Chondrocyte (in vitro differentiated cells): ENCODE measurements at regions not wholly inside any gene's neighbourhood (a gene's known extent, or its start where the extent isn't known, plus 50 kb on each side); places are given as distances from the start of the nearest gene placed in this dataset.

Experiments used
- DNase-seq: peaks from one replicate; pipeline ENCODE4 v3.0.0; 2021; ENCODE audit warnings: mixed read lengths, low spot score
- H3K27ac Mint-ChIP-seq: one replicate; pipeline ENCODE4 v1.8.0; 2021; ENCODE audit warnings: mild to moderate bottlenecking, moderate library complexity, mixed read lengths; ENCODE audit not compliant: unreplicated experiment
- H3K27me3 Mint-ChIP-seq: 2 replicates; pipeline ENCODE4 v1.8.0; 2021; ENCODE audit warnings: low read depth, mixed read lengths
- H3K36me3 Mint-ChIP-seq: 2 replicates; pipeline ENCODE4 v1.8.0; 2021; ENCODE audit warnings: low read depth, mixed read lengths
- H3K4me1 Mint-ChIP-seq: 2 replicates; pipeline ENCODE4 v1.8.0; 2021; ENCODE audit warnings: low read depth, mild to moderate bottlenecking, mixed read lengths
- H3K4me3 Mint-ChIP-seq: one replicate; pipeline ENCODE4 v1.8.0; 2021; ENCODE audit warnings: mild to moderate bottlenecking, moderate library complexity, mixed read lengths; ENCODE audit not compliant: unreplicated experiment
- H3K9me3 Mint-ChIP-seq: 2 replicates; pipeline ENCODE4 v1.8.0; 2021; ENCODE audit warnings: low read depth, mixed read lengths
- CTCF ChIP-seq: fragments of 200-600 bp; sonication (generic); IDR thresholded peaks from 2 replicates; pipeline ENCODE4 v1.5.0; 2021; ENCODE audit warnings: antibody characterized with exemption, mild to moderate bottlenecking, moderate library complexity

- no peaks in the 10 kb centered on the region for H3K36me3 Mint-ChIP-seq
- H3K27ac Mint-ChIP-seq: no peak overlapping the region
- H3K4me3 Mint-ChIP-seq: no peak overlapping the region
- peak; percentile 35 for TF ChIP-seq CTCF
- H3K27me3 Mint-ChIP-seq: peaks cover 7% of the 10 kb centered on the region
- no peaks in the 10 kb centered on the region for H3K9me3 Mint-ChIP-seq
- peaks cover 14% of the 10 kb centered on the region for H3K4me1 Mint-ChIP-seq
- DNase-seq: no peak
Observed at GRCh38 chr12:96132819-96133218, 61.4 kb upstream of the ELK3 start.

GRCh38 chr12:96134200-96134599, 60.0 kb upstream of the ELK3 start:
- peaks cover 14% of the 10 kb centered on the region for H3K4me1 Mint-ChIP-seq
- H3K36me3 Mint-ChIP-seq: no peaks in the 10 kb centered on the region
- no peak overlapping the region for H3K4me3 Mint-ChIP-seq
- no peak for TF ChIP-seq CTCF
- H3K9me3 Mint-ChIP-seq: no peaks in the 10 kb centered on the region
- no peak for DNase-seq
- no peak overlapping the region for H3K27ac Mint-ChIP-seq
- peaks cover 7% of the 10 kb centered on the region for H3K27me3 Mint-ChIP-seq

- TF ChIP-seq CTCF: no peak
- peak overlapping the region; percentile 1 for H3K4me3 Mint-ChIP-seq
- DNase-seq: no peak
- peaks cover 3% of the 10 kb centered on the region for H3K27me3 Mint-ChIP-seq
- H3K27ac Mint-ChIP-seq: peak overlapping the region; percentile 85
- peaks cover 8% of the 10 kb centered on the region for H3K9me3 Mint-ChIP-seq
- H3K36me3 Mint-ChIP-seq: no peaks in the 10 kb centered on the region
- peaks cover 20% of the 10 kb centered on the region for H3K4me1 Mint-ChIP-seq
Observed at GRCh38 chr12:96136161-96136560, 58.0 kb upstream of the ELK3 start.

GRCh38 chr12:96136725-96137378, 57.3 kb upstream of the ELK3 start:
- H3K9me3 Mint-ChIP-seq: peaks cover 8% of the 10 kb centered on the region
- no peak for DNase-seq
- H3K4me3 Mint-ChIP-seq: no peak overlapping the region
- peak overlapping the region; percentile 85 for H3K27ac Mint-ChIP-seq
- peaks cover 20% of the 10 kb centered on the region for H3K4me1 Mint-ChIP-seq
- no peak for TF ChIP-seq CTCF
- no peaks in the 10 kb centered on the region for H3K27me3 Mint-ChIP-seq
- no peaks in the 10 kb centered on the region for H3K36me3 Mint-ChIP-seq

GRCh38 chr12:96140174-96140573, 54.0 kb upstream of the ELK3 start:
- H3K4me1 Mint-ChIP-seq: peaks cover 23% of the 10 kb centered on the region
- TF ChIP-seq CTCF: no peak
- no peak overlapping the region for H3K4me3 Mint-ChIP-seq
- no peaks in the 10 kb centered on the region for H3K36me3 Mint-ChIP-seq
- no peaks in the 10 kb centered on the region for H3K27me3 Mint-ChIP-seq
- no peak for DNase-seq
- peaks cover 8% of the 10 kb centered on the region for H3K9me3 Mint-ChIP-seq
- no peak overlapping the region for H3K27ac Mint-ChIP-seq
